CD4-positive, CD25-positive, alpha-beta regulatory T cell (primary cell): ENCODE measurements at regions not wholly inside any gene's neighbourhood (a gene's known extent, or its start where the extent isn't known, plus 50 kb on each side); places are given as distances from the start of the nearest gene placed in this dataset.

ENCODE experiments used
- ATAC-seq, 2 donors: fragments of 150-1000 bp; cut with Tn5 transposase; one replicate each; pipeline ENCODE4 v1.10.0; 2021; ENCODE audit warnings: low read depth in 2 of 2, moderate number of reproducible peaks in 2 of 2, moderate library complexity in 1 of 2
- DNase-seq, 3 donors: peaks; one replicate each; pipeline versions ENCODE4 v3.0.0 to v3.0.0-alpha.2; 2012 to 2022; ENCODE audit warnings: mixed read lengths in 1 of 3
- H3K27ac ChIP-seq: one replicate; pipeline ENCODE4 v1.7.0; 2013; ENCODE audit warnings: mild to moderate bottlenecking, low read length; ENCODE audit not compliant: insufficient read depth, poor library complexity, severe bottlenecking
- H3K27me3 ChIP-seq: one replicate; pipeline ENCODE4 v1.7.0; 2013; ENCODE audit warnings: low read length; ENCODE audit not compliant: control insufficient read depth, insufficient read depth
- H3K36me3 ChIP-seq: one replicate; pipeline ENCODE4 v1.7.0; 2013; ENCODE audit warnings: mild to moderate bottlenecking, low read length, moderate library complexity; ENCODE audit not compliant: control insufficient read depth, insufficient read depth
- H3K4me1 ChIP-seq: 2 replicates; pipeline ENCODE4 v1.7.0; 2013; ENCODE audit warnings: mild to moderate bottlenecking, low read length; ENCODE audit not compliant: insufficient read depth, control insufficient read depth, poor library complexity, severe bottlenecking
- H3K4me3 ChIP-seq: one replicate; pipeline ENCODE4 v1.7.0; 2013; ENCODE audit warnings: low read depth, mild to moderate bottlenecking, low read length, moderate library complexity
- H3K9me3 ChIP-seq, 2 experiments: 1 replicate in 1 of 2; 2 replicates in 1 of 2; pipeline ENCODE4 v1.7.0; 2013; ENCODE audit warnings: low read length in 2 of 2, mild to moderate bottlenecking in 1 of 2, moderate library complexity in 1 of 2; ENCODE audit not compliant: control insufficient read depth in 2 of 2
- H3K27ac Mint-ChIP-seq, 3 donors: one replicate each; pipeline ENCODE4 v1.8.0; 2020 to 2022; ENCODE audit warnings: mild to moderate bottlenecking in 3 of 3, mixed read lengths in 3 of 3, moderate library complexity in 2 of 3
- H3K27me3 Mint-ChIP-seq: one replicate; pipeline ENCODE4 v1.8.0; 2022; ENCODE audit warnings: mild to moderate bottlenecking, mixed read lengths
- H3K36me3 Mint-ChIP-seq: one replicate; pipeline ENCODE4 v1.8.0; 2020; ENCODE audit warnings: mixed read lengths
- H3K4me1 Mint-ChIP-seq, 4 donors: one replicate each; pipeline ENCODE4 v1.8.0; 2020 to 2022; ENCODE audit warnings: mixed read lengths in 4 of 4, mild to moderate bottlenecking in 1 of 4
- H3K4me3 Mint-ChIP-seq, 4 donors: one replicate each; pipeline ENCODE4 v1.8.0; 2020 to 2022; ENCODE audit warnings: mild to moderate bottlenecking in 4 of 4, mixed read lengths in 4 of 4, moderate library complexity in 3 of 4
- H3K9me3 Mint-ChIP-seq, 7 donors: one replicate each; pipeline ENCODE4 v1.8.0; 2020 to 2022; ENCODE audit warnings: mixed read lengths in 7 of 7, mild to moderate bottlenecking in 3 of 7, moderate library complexity in 2 of 7

DNA sequence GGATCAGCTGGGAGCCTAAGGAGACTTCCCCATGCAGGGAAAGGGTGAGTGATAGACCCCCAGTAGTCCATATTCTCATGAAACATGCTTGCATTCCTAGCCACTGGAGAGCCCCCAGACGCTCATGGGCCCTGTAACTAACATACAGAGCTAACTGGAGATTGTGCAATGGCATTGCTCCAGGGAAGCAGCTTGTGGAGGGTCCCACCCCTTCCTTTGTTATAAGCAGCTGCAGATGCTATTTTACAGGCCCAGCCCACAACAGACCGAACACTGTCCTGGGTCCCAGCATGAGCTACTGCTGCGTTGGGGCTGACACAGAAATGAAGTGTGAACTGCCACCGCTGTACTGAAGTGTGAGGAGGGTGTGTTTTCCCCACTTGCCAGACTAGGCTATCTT lies 1465.7 kb upstream of the DIAPH2 start:
- no peaks in the 10 kb centered on the region for H3K36me3 ChIP-seq
- no peaks in the 10 kb centered on the region for H3K36me3 Mint-ChIP-seq
- H3K9me3 Mint-ChIP-seq, result peaks cover 0 to 6% (median 2%) of the 10 kb centered on the region in 7 donors
- DNase-seq, result no peak
- no peak overlapping the region for H3K4me3 ChIP-seq
- H3K27ac ChIP-seq, result no peak overlapping the region
- H3K4me1 Mint-ChIP-seq, result no peaks in the 10 kb centered on the region
- no peak overlapping the region for H3K27ac Mint-ChIP-seq
- ATAC-seq, result no peak
- no peaks in the 10 kb centered on the region for H3K27me3 Mint-ChIP-seq
- no peaks in the 10 kb centered on the region for H3K4me1 ChIP-seq
- no peaks in the 10 kb centered on the region for H3K9me3 ChIP-seq
- no peaks in the 10 kb centered on the region for H3K27me3 ChIP-seq
- H3K4me3 Mint-ChIP-seq, result no peak overlapping the region

DNA sequence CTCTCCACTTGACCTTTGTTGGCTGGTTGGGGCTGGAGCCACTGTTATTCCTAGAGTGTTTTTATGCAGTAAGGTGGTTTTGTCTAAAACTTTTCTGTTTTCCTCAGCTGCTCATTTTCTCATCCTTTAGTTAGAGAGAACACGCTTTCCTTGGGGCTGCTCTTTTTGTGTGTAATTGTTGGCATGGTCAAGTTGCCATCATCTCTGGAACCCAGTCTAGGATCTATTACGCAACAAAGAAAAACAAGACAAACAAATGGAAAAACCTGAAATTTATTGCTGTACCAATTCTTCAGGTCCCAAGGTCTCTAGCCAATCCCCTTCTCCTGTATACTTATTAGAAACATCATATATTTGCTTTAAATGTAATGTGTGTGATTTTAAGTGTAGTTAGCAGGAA lies 1436.3 kb upstream of the DIAPH2 start:
- H3K27ac ChIP-seq, result no peak overlapping the region
- Mint-ChIP-seq H3K4me1 (no peaks in the 10 kb centered on the region), H3K27ac (no peak overlapping the region)

DNA sequence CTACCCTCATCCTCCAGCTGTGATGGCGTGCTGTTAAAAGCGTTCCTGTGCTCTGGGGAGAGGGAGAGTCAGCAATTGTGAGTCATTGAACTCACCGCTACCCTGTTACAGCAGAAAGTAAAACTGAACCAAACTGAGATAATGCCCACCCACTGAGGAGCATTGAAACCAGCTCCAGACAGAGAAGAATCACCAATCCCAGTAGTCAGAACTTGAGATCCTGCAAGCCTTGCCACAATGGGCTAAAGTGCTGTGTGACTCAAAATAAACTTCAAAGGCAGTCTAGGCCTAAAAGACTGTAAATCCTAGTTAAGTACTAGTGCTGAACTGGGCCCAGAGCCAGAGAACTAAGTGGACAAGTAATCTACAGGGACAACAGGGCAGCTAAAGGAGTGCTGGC lies 1394.2 kb upstream of the DIAPH2 start:
- no peak overlapping the region for H3K27ac ChIP-seq
- ATAC-seq, result no peak
- H3K9me3 Mint-ChIP-seq, result peaks cover 0 to 4% (median 0%) of the 10 kb centered on the region in 7 donors

More for the DNA sequence above, 1436.3 kb upstream of the DIAPH2 start:
- no peaks in the 10 kb centered on the region for H3K36me3 ChIP-seq
- H3K9me3 ChIP-seq, result peaks cover 0 to 3% of the 10 kb centered on the region in 2 experiments
- no peaks in the 10 kb centered on the region for H3K36me3 Mint-ChIP-seq
- H3K9me3 Mint-ChIP-seq, result peaks cover 0 to 11% (median 2%) of the 10 kb centered on the region in 7 donors
- DNase-seq, result no peak
- no peak overlapping the region for H3K4me3 Mint-ChIP-seq
- no peak for ATAC-seq
- H3K27me3 Mint-ChIP-seq, result no peaks in the 10 kb centered on the region
- H3K4me3 ChIP-seq, result no peak overlapping the region
- H3K27me3 ChIP-seq, result no peaks in the 10 kb centered on the region
- no peaks in the 10 kb centered on the region for H3K4me1 ChIP-seq

DNA sequence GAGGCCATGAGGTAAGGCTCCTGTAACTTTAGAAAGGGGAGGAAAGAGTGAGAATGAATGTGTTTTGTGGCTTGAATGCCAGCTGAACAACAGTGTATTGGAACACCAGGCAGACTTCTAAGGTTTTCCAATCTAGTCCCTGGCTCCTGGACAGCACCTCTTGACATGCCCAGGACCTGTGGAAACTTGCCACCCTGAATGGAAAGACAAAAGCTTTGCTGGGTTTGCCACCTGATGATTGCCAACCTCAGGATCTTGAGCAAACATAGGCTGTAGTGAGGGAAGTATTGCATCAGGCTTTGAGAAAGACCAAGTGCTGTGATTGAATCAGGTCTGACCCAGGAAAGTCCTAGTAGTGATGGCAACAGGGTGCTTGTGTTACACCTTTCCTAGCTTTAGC lies 1393.1 kb upstream of the DIAPH2 start:
- H3K27ac ChIP-seq, result no peak overlapping the region
- Mint-ChIP-seq H3K9me3 (peaks cover 0 to 4% (median 0%) of the 10 kb centered on the region in 7 donors), H3K36me3 (no peaks in the 10 kb centered on the region), H3K4me1 (no peaks in the 10 kb centered on the region), H3K27ac (no peak overlapping the region), H3K4me3 (no peak overlapping the region), H3K27me3 (no peaks in the 10 kb centered on the region)
- H3K27me3 ChIP-seq, result no peaks in the 10 kb centered on the region
- H3K4me3 ChIP-seq, result no peak overlapping the region
- H3K4me1 ChIP-seq, result no peaks in the 10 kb centered on the region
- DNase-seq (no peak), ATAC-seq (no peak)
- peaks cover 0 to 1% of the 10 kb centered on the region in 2 experiments for H3K9me3 ChIP-seq
- H3K36me3 ChIP-seq, result no peaks in the 10 kb centered on the region

More for the DNA sequence above, 1394.2 kb upstream of the DIAPH2 start:
- H3K4me1 Mint-ChIP-seq, result no peaks in the 10 kb centered on the region
- no peaks in the 10 kb centered on the region for H3K27me3 Mint-ChIP-seq
- Histone ChIP-seq H3K9me3 (peaks cover 0 to 1% of the 10 kb centered on the region in 2 experiments), H3K4me1 (no peaks in the 10 kb centered on the region), H3K27me3 (no peaks in the 10 kb centered on the region), H3K4me3 (no peak overlapping the region), H3K36me3 (no peaks in the 10 kb centered on the region)
- DNase-seq, result no peak
- H3K4me3 Mint-ChIP-seq, result no peak overlapping the region
- H3K27ac Mint-ChIP-seq, result no peak overlapping the region
- no peaks in the 10 kb centered on the region for H3K36me3 Mint-ChIP-seq

DNA sequence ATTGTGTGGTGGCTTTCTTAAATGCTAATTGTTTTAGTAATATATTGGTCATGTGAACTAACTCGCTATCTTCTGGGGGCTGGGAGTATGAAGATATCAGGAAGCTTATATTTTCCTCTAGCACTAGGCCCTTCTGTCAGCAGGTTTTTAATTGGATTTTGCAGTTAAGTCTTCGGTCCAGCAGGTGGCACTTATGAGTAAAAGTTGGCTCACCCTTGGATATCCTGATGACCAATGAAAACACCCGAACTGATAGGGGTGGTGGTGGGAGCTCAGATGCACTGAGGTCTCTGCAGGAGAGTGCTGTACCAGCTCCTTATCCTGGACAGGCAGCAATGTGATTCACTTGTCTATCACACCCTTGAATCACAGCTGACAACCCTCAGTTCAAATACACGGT lies 1365.8 kb upstream of the DIAPH2 start:
- H3K9me3 Mint-ChIP-seq, result peaks cover 0 to 1% (median 0%) of the 10 kb centered on the region in 7 donors
- H3K27me3 Mint-ChIP-seq, result no peaks in the 10 kb centered on the region
- H3K27me3 ChIP-seq, result no peaks in the 10 kb centered on the region
- H3K27ac ChIP-seq, result no peak overlapping the region
- H3K4me3 ChIP-seq, result no peak overlapping the region
- H3K36me3 Mint-ChIP-seq, result no peaks in the 10 kb centered on the region
- H3K27ac Mint-ChIP-seq, result no peak overlapping the region
- H3K4me1 Mint-ChIP-seq, result no peaks in the 10 kb centered on the region
- ATAC-seq (no peak), DNase-seq (peak in 1 of 3 donors; percentile 6)
- H3K4me3 Mint-ChIP-seq, result no peak overlapping the region
- no peaks in the 10 kb centered on the region for H3K9me3 ChIP-seq
- H3K36me3 ChIP-seq, result no peaks in the 10 kb centered on the region
- H3K4me1 ChIP-seq, result no peaks in the 10 kb centered on the region

DNA sequence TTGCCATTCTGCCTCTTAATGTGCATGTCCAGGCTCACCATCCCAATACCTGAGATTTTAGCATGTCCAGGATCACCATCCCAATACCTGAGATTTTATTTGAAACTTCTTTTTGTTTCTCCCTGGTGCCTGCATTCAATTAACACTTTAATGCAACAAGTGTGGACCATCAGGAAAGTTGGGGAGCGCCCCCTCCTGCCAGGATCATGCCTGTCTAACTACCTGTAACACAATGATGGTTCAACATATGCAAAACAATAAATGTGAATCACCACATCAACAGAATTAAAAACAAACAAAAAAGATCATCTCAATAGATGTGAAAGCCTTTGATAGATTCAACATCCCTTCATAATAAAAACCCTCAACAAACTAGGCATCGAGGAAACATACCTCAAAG lies 1359.5 kb upstream of the DIAPH2 start:
- DNase-seq (no peak), ATAC-seq (no peak)
- Histone ChIP-seq H3K4me1 (no peaks in the 10 kb centered on the region), H3K36me3 (no peaks in the 10 kb centered on the region), H3K27me3 (no peaks in the 10 kb centered on the region), H3K4me3 (no peak overlapping the region), H3K9me3 (no peaks in the 10 kb centered on the region), H3K27ac (no peak overlapping the region)
- Mint-ChIP-seq H3K4me3 (no peak overlapping the region), H3K9me3 (peaks cover 0 to 1% (median 0%) of the 10 kb centered on the region in 7 donors), H3K4me1 (no peaks in the 10 kb centered on the region), H3K36me3 (no peaks in the 10 kb centered on the region), H3K27ac (no peak overlapping the region), H3K27me3 (no peaks in the 10 kb centered on the region)

DNA sequence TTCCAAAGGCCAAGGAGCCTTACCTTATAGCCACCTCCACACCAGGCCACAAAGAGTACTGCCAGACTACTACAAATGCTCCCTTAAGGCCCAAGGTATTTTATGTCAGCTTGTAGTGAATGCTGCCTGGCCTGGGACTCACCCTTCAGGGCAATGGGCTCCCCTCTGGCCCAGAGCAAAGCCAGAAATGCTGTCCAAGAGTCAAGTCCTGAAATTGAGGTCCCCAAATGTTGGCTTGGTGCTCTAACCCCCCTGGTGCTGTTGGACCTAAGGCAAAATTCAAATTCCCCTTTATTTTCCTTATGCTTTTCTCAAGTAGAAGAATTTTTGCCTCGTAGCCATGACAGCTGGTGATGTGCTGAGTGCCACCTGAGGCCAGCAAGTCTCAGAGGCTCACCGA lies 1354.3 kb upstream of the DIAPH2 start:
- peaks cover 0 to 4% (median 0%) of the 10 kb centered on the region in 7 donors for H3K9me3 Mint-ChIP-seq
- ATAC-seq (no peak), DNase-seq (no peak)
- H3K9me3 ChIP-seq, result no peaks in the 10 kb centered on the region
- no peaks in the 10 kb centered on the region for H3K27me3 ChIP-seq
- H3K27ac Mint-ChIP-seq, result no peak overlapping the region
- no peaks in the 10 kb centered on the region for H3K4me1 Mint-ChIP-seq
- no peak overlapping the region for H3K27ac ChIP-seq
- H3K4me3 ChIP-seq, result no peak overlapping the region
- no peaks in the 10 kb centered on the region for H3K4me1 ChIP-seq
- no peaks in the 10 kb centered on the region for H3K27me3 Mint-ChIP-seq
- no peaks in the 10 kb centered on the region for H3K36me3 Mint-ChIP-seq
- H3K36me3 ChIP-seq, result no peaks in the 10 kb centered on the region
- no peak overlapping the region for H3K4me3 Mint-ChIP-seq

DNA sequence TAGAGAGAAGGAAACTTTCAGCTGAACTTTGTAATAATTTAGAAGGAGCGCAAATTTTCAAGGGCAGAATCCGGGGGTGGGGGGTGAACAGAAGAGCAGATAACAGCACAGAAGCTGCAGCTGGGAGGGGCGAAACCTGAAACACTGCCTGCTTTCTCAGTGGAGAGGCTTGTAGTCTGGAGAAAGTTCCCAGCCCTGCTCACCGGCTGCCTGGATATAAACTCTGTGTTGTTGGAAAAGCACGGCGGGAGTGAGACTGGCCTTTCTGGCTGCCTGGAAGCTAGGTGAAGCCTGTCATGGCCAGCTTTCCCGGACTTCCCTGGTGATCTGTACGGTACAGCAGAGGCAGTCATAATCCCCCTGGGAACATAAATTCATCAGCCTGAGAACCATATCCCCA lies 1352.1 kb upstream of the DIAPH2 start:
- Mint-ChIP-seq H3K27me3 (no peaks in the 10 kb centered on the region), H3K36me3 (no peaks in the 10 kb centered on the region), H3K9me3 (peaks cover 0 to 4% (median 0%) of the 10 kb centered on the region in 7 donors), H3K4me1 (no peaks in the 10 kb centered on the region), H3K27ac (no peak overlapping the region), H3K4me3 (no peak overlapping the region)
- Histone ChIP-seq H3K4me3 (no peak overlapping the region), H3K9me3 (no peaks in the 10 kb centered on the region), H3K36me3 (no peaks in the 10 kb centered on the region), H3K27ac (no peak overlapping the region), H3K27me3 (no peaks in the 10 kb centered on the region), H3K4me1 (no peaks in the 10 kb centered on the region)
- ATAC-seq (no peak), DNase-seq (no peak)
